Fibroblast of lung (primary cell): ENCODE measurements at regions not wholly inside any gene's neighbourhood (a gene's known extent, or its start where the extent isn't known, plus 50 kb on each side); places are given as distances from the start of the nearest gene placed in this dataset.

ENCODE experiments used
- EZH2 ChIP-seq: IDR thresholded peaks from 2 replicates; pipeline ENCODE4 v1.5.1; 2012; ENCODE audit warnings: low read length, control low read depth, mild to moderate bottlenecking; ENCODE audit errors: missing control alignments
- TF ChIP-seq, protein P1 (sequence below), 2 donors: IDR thresholded peaks in 1 of 2; conservative IDR thresholded peaks in 1 of 2; 1 replicate in 1 of 2; 2 replicates in 1 of 2; pipeline ENCODE4 v1.5.1; 2011 to 2012; ENCODE audit warnings: low read length in 2 of 2, control low read depth in 1 of 2, inconsistent platforms in 1 of 2, low read depth in 1 of 2, mild to moderate bottlenecking in 1 of 2

DNA sequence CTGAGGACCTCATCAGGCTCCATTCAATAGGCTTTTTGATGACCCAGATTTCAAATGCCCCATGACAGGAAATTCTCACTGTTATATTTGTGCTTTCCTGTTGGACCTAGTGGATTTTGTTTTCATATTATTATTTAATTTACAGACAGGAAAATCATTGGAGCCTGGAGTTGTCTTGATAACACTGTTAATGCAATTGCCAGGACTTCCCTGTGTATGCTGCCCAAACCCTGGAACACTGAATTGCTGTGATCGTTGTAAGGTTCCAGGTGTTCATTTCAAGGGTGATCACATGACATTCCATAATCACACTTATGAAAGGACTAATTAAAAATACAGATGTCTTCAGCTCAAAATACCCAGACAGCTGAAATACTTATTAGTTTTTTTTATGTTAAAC lies 783.2 kb downstream of the DHX35 start:
- TF ChIP-seq, protein P1, sequence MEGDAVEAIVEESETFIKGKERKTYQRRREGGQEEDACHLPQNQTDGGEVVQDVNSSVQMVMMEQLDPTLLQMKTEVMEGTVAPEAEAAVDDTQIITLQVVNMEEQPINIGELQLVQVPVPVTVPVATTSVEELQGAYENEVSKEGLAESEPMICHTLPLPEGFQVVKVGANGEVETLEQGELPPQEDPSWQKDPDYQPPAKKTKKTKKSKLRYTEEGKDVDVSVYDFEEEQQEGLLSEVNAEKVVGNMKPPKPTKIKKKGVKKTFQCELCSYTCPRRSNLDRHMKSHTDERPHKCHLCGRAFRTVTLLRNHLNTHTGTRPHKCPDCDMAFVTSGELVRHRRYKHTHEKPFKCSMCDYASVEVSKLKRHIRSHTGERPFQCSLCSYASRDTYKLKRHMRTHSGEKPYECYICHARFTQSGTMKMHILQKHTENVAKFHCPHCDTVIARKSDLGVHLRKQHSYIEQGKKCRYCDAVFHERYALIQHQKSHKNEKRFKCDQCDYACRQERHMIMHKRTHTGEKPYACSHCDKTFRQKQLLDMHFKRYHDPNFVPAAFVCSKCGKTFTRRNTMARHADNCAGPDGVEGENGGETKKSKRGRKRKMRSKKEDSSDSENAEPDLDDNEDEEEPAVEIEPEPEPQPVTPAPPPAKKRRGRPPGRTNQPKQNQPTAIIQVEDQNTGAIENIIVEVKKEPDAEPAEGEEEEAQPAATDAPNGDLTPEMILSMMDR (conservative IDR thresholded peaks at IDR 0.05 in 1 of 2, IDR thresholded peaks at IDR 0.05 in 1 of 2; ENCODE audit: low read depth in 1 of 2, low read length in 2 of 2) = no peak
- TF ChIP-seq EZH2 = no peak
